CD8-positive, alpha-beta memory T cell (primary cell): ENCODE measurements at regions not wholly inside any gene's neighbourhood (a gene's known extent, or its start where the extent isn't known, plus 50 kb on each side); places are given as distances from the start of the nearest gene placed in this dataset.

ENCODE experiments used
- CTCF ChIA-PET: fragments of 350-600 bp; sonication (Branson Sonifier 250); formaldehyde crosslinking; loops from one replicate; lab custom pipeline; 2021; ENCODE audit warnings: antibody characterized with exemption; lab: Charles Lee
- POLR2A ChIA-PET: fragments of 350-600 bp; sonication (Branson Sonifier 250); formaldehyde crosslinking; loops from one replicate; lab custom pipeline; 2021; ENCODE audit warnings: antibody characterized with exemption; lab: Charles Lee
- DNase-seq, 5 donors: peaks; one replicate each; pipeline versions ENCODE4 v3.0.0 to v3.0.0-alpha.2; 2020 to 2022; ENCODE audit warnings: mixed read lengths in 1 of 5
- H3K27ac ChIP-seq: one replicate; pipeline ENCODE4 v1.7.0; 2013; ENCODE audit warnings: low read depth, mild to moderate bottlenecking, low read length, moderate library complexity
- H3K27me3 ChIP-seq: 2 replicates; pipeline ENCODE4 v1.7.0; 2013; ENCODE audit warnings: low read length, mild to moderate bottlenecking; ENCODE audit not compliant: insufficient read depth, poor library complexity, severe bottlenecking
- H3K36me3 ChIP-seq: 2 replicates; pipeline ENCODE4 v1.7.0; 2013; ENCODE audit warnings: mild to moderate bottlenecking, low read length, moderate library complexity; ENCODE audit not compliant: insufficient read depth
- H3K4me1 ChIP-seq: 2 replicates; pipeline ENCODE4 v1.7.0; 2013; ENCODE audit warnings: mild to moderate bottlenecking, low read length, moderate library complexity; ENCODE audit not compliant: insufficient read depth
- H3K4me3 ChIP-seq: 2 replicates; pipeline ENCODE4 v1.7.0; 2013; ENCODE audit warnings: mild to moderate bottlenecking, low read length
- H3K9me3 ChIP-seq: 2 replicates; pipeline ENCODE4 v1.7.0; 2013; ENCODE audit warnings: mild to moderate bottlenecking, low read length
- H3K27ac Mint-ChIP-seq, 8 donors: one replicate each; pipeline ENCODE4 v1.8.0; 2020 to 2021; ENCODE audit warnings: mixed read lengths in 8 of 8, mild to moderate bottlenecking in 6 of 8, inconsistent platforms in 3 of 8, moderate library complexity in 3 of 8
- H3K27me3 Mint-ChIP-seq, 2 donors: one replicate each; pipeline ENCODE4 v1.8.0; 2020 to 2021; ENCODE audit warnings: mixed read lengths in 2 of 2, mild to moderate bottlenecking in 1 of 2, moderate library complexity in 1 of 2
- H3K36me3 Mint-ChIP-seq, 3 donors: one replicate each; pipeline ENCODE4 v1.8.0; 2020 to 2021; ENCODE audit warnings: mixed read lengths in 3 of 3, inconsistent platforms in 1 of 3, mild to moderate bottlenecking in 1 of 3
- H3K4me1 Mint-ChIP-seq, 3 donors: one replicate each; pipeline ENCODE4 v1.8.0; 2020 to 2021; ENCODE audit warnings: mixed read lengths in 3 of 3, inconsistent platforms in 1 of 3, mild to moderate bottlenecking in 1 of 3
- H3K4me3 Mint-ChIP-seq, 7 donors: one replicate each; pipeline ENCODE4 v1.8.0; 2020 to 2021; ENCODE audit warnings: mixed read lengths in 7 of 7, mild to moderate bottlenecking in 6 of 7, moderate library complexity in 4 of 7, inconsistent platforms in 2 of 7
- H3K9me3 Mint-ChIP-seq, 5 donors: one replicate each; pipeline ENCODE4 v1.8.0; 2020 to 2022; ENCODE audit warnings: mixed read lengths in 5 of 5, mild to moderate bottlenecking in 3 of 5, moderate library complexity in 2 of 5, inconsistent platforms in 1 of 5

DNA sequence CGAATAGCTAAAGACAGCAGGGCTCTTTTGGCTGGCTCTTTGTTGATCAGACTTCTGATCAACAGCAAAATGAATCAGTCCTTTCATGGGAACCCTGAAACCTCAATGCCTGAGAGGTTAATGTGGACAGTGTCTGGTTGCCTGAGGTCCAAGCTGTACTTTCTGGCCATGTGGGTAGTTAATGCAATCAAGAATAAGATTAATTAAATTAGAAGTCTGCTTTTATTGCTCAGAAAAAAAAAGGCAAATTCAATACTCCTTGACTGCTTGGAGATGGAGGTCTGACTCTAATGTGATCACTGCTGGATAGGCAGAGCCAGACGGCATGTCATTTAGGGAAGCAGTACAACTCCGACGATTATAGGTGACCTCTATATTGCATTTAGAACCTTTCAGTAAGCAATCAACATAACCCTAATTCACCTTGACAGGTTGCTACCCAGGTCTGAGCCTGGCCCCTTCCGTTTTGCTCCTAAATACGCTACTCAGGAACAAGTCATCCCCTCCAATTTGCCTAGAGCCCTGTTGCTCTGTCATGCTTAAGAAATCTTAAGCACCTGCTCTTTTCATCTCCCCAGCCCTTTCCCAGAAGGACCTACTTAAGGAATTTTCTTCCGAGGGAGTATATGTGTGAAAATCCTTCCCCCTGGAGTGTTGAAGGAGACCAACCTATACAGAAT, 370.0 kb upstream of the SPTLC3 start:
- H3K4me3 Mint-ChIP-seq, result no peak overlapping the region

DNA sequence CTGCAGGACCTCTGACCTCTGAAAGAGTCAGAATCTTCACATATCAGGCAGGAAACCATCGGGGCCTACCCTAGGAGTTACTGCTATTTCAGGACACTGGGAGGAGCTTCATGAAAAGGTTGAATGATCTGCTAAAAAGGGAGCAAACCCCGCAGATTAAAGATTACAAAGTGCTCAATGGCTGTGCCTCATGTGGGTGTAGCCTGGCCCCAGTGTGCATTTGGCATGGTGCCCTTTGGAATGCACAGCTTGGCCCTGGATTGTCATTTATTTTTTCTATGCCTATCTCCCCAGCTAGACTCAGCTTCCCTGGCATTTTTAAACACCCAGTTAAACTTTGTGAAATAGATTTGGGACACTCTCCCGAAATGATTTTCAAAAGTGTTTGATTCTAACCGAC, 368.5 kb upstream of the SPTLC3 start:
- Histone ChIP-seq H3K36me3 (no peaks in the 10 kb centered on the region), H3K4me3 (no peak overlapping the region), H3K27ac (no peak overlapping the region), H3K9me3 (no peaks in the 10 kb centered on the region), H3K4me1 (no peaks in the 10 kb centered on the region), H3K27me3 (no peaks in the 10 kb centered on the region)
- Mint-ChIP-seq H3K4me1 (no peaks in the 10 kb centered on the region), H3K27ac (no peak overlapping the region), H3K9me3 (peaks cover 0 to 14% (median 4%) of the 10 kb centered on the region in 5 donors), H3K4me3 (no peak overlapping the region), H3K27me3 (no peaks in the 10 kb centered on the region), H3K36me3 (no peaks in the 10 kb centered on the region)
- POLR2A ChIA-PET, result no interaction called here
- no peak for DNase-seq
- CTCF ChIA-PET, result no interaction called here

More for the DNA sequence above, 370.0 kb upstream of the SPTLC3 start:
- H3K36me3 ChIP-seq, result no peaks in the 10 kb centered on the region
- no peak overlapping the region for H3K27ac Mint-ChIP-seq
- no peaks in the 10 kb centered on the region for H3K36me3 Mint-ChIP-seq
- DNase-seq, result no peak
- ChIA-PET POLR2A (no interaction called here), CTCF (no interaction called here)
- no peak overlapping the region for H3K4me3 ChIP-seq
- peaks cover 0 to 11% (median 0%) of the 10 kb centered on the region in 5 donors for H3K9me3 Mint-ChIP-seq
- no peaks in the 10 kb centered on the region for H3K4me1 ChIP-seq
- H3K4me1 Mint-ChIP-seq, result no peaks in the 10 kb centered on the region
- H3K9me3 ChIP-seq, result no peaks in the 10 kb centered on the region
- H3K27me3 ChIP-seq, result no peaks in the 10 kb centered on the region
- no peaks in the 10 kb centered on the region for H3K27me3 Mint-ChIP-seq
- H3K27ac ChIP-seq, result no peak overlapping the region

DNA sequence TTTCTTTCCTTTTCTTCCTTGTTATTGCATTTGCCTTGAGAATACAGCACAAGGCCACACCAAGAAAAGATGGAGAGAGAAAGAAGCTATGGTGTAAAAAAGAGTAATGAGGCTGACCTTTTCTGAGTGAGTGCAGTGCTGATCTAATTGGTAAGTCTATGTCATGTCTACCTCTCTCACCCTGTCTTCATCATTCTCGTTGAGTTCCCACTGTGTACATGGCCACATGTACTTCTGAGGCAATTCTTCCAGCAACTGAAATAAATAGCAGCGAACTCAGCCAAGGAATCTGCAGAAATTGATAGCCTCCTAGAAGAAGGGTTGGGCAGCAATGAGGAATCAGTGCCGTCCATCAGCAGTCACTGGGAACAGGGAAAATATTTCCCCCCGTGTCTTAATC, 367.2 kb upstream of the SPTLC3 start:
- Mint-ChIP-seq H3K4me1 (no peaks in the 10 kb centered on the region), H3K36me3 (no peaks in the 10 kb centered on the region), H3K27ac (no peak overlapping the region), H3K27me3 (no peaks in the 10 kb centered on the region), H3K4me3 (no peak overlapping the region), H3K9me3 (peaks cover 0 to 16% (median 4%) of the 10 kb centered on the region in 5 donors)
- Histone ChIP-seq H3K36me3 (no peaks in the 10 kb centered on the region), H3K27ac (no peak overlapping the region), H3K27me3 (no peaks in the 10 kb centered on the region), H3K4me1 (no peaks in the 10 kb centered on the region), H3K4me3 (no peak overlapping the region), H3K9me3 (no peaks in the 10 kb centered on the region)
- ChIA-PET CTCF (no interaction called here), POLR2A (no interaction called here)
- DNase-seq, result no peak

DNA sequence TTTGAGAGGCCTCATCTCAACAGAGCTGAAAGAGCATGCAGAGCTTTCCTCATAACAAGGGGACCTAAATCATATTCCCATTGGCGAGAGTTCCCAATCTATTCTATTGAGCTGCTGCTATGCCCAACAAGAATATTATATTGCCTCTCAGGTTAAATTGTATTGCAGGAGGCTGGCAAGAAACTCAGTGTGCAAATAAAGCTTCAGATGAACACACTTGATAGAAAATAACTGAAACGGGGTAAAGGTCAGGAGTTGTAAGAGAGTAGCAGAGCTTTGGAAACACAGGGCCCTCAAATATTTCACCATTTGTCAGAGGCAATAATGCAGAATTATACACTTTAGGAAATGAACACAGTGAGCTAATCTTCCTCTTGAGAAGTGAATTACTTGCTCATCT, 364.3 kb upstream of the SPTLC3 start:
- POLR2A ChIA-PET, result no interaction called here
- Mint-ChIP-seq H3K27ac (no peak overlapping the region), H3K36me3 (no peaks in the 10 kb centered on the region)

DNA sequence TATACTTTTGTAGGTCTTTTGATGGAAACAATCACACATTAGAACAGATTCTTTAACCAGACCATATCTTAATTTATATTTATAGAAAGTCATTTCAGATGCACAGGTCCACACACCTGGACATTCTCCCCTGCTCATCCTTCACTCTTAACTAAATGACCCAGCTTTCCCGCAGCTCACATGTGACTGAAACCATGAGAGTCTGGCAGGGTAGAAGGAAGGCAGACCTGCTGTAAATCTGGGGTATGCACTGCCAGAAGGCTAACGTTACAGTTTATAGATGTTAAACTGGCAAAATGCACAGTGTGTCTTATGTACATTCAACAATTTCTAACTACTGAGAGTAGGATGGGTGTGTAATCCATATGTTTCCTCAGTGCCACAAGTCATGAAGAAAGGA, 359.5 kb upstream of the SPTLC3 start:
- H3K9me3 ChIP-seq, result no peaks in the 10 kb centered on the region
- H3K27ac ChIP-seq, result no peak overlapping the region
- DNase-seq, result no peak
- H3K9me3 Mint-ChIP-seq, result peaks cover 3 to 15% (median 11%) of the 10 kb centered on the region in 5 donors
- no peaks in the 10 kb centered on the region for H3K36me3 ChIP-seq
- ChIA-PET POLR2A (no interaction called here), CTCF (no interaction called here)
- H3K4me3 Mint-ChIP-seq, result no peak overlapping the region
- H3K4me1 Mint-ChIP-seq, result no peaks in the 10 kb centered on the region
- H3K4me1 ChIP-seq, result no peaks in the 10 kb centered on the region
- H3K27ac Mint-ChIP-seq, result no peak overlapping the region
- H3K4me3 ChIP-seq, result no peak overlapping the region
- H3K27me3 ChIP-seq, result no peaks in the 10 kb centered on the region
- H3K36me3 Mint-ChIP-seq, result no peaks in the 10 kb centered on the region
- no peaks in the 10 kb centered on the region for H3K27me3 Mint-ChIP-seq

More for the DNA sequence above, 364.3 kb upstream of the SPTLC3 start:
- Mint-ChIP-seq H3K4me3 (no peak overlapping the region), H3K27me3 (no peaks in the 10 kb centered on the region), H3K4me1 (no peaks in the 10 kb centered on the region), H3K9me3 (peaks cover 0 to 10% (median 7%) of the 10 kb centered on the region in 5 donors)
- CTCF ChIA-PET, result no interaction called here
- no peaks in the 10 kb centered on the region for H3K36me3 ChIP-seq
- no peaks in the 10 kb centered on the region for H3K27me3 ChIP-seq
- no peak for DNase-seq
- no peak overlapping the region for H3K27ac ChIP-seq
- H3K4me3 ChIP-seq, result no peak overlapping the region
- H3K4me1 ChIP-seq, result no peaks in the 10 kb centered on the region
- H3K9me3 ChIP-seq, result no peaks in the 10 kb centered on the region

DNA sequence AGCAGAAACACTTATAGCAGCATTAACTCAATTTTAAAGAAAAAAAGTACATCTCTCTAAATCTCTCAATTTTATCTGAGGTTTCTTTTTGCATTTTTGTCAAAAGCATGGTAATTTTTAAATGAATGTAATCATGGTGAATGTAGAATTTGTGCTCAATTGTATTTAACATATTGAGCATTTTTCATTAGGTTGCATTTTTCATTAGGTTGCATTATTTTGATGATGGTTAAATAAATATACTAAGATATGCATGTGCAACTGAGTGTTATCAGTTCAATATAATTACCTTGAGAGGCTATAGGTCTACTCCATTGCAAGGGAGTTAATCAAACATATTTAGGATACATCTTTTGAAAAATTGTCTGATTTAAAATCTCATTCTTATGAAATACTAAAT, 355.1 kb upstream of the SPTLC3 start:
- Mint-ChIP-seq H3K4me1 (no peaks in the 10 kb centered on the region), H3K36me3 (no peaks in the 10 kb centered on the region), H3K27me3 (peaks cover 0 to 1% of the 10 kb centered on the region in 2 donors), H3K9me3 (peaks cover 5 to 13% (median 9%) of the 10 kb centered on the region in 5 donors), H3K4me3 (no peak overlapping the region), H3K27ac (no peak overlapping the region)
- Histone ChIP-seq H3K9me3 (no peaks in the 10 kb centered on the region), H3K36me3 (no peaks in the 10 kb centered on the region), H3K4me1 (no peaks in the 10 kb centered on the region), H3K27ac (no peak overlapping the region), H3K27me3 (no peaks in the 10 kb centered on the region), H3K4me3 (no peak overlapping the region)
- no peak for DNase-seq
- POLR2A ChIA-PET, result no interaction called here
- CTCF ChIA-PET, result no interaction called here

DNA sequence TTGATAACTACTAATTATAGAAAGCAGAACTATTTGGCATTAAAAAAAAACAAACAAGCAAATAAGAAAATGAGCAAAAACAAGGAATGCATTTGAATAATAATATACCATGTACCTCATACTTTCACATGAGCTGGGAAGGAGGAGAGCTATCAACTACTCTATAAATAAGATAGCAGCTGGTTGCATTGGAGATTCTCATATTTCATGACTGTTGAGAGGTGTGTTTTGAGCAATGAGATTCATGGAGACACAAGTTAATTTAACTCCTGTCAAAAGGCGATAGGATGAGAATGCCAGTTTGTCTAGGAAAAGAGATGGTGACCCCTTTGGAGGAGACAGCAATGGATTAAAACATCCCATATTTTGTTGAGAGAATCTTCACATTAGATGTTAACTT, 348.8 kb upstream of the SPTLC3 start:
- Histone ChIP-seq H3K9me3 (no peaks in the 10 kb centered on the region), H3K27me3 (no peaks in the 10 kb centered on the region), H3K4me3 (no peak overlapping the region), H3K27ac (no peak overlapping the region), H3K36me3 (no peaks in the 10 kb centered on the region), H3K4me1 (no peaks in the 10 kb centered on the region)
- ChIA-PET CTCF (interaction anchor here (1.6 kb wide), 1 partner anchor 29 kb away, joined by 3 read pairs; no protein-coding TSS in a partner anchor), POLR2A (no interaction called here)
- peaks cover 0 to 1% of the 10 kb centered on the region in 2 donors for H3K27me3 Mint-ChIP-seq
- no peaks in the 10 kb centered on the region for H3K4me1 Mint-ChIP-seq
- peaks cover 6 to 26% (median 13%) of the 10 kb centered on the region in 5 donors for H3K9me3 Mint-ChIP-seq
- H3K4me3 Mint-ChIP-seq, result no peak overlapping the region
- no peaks in the 10 kb centered on the region for H3K36me3 Mint-ChIP-seq
- H3K27ac Mint-ChIP-seq, result no peak overlapping the region
- no peak for DNase-seq

DNA sequence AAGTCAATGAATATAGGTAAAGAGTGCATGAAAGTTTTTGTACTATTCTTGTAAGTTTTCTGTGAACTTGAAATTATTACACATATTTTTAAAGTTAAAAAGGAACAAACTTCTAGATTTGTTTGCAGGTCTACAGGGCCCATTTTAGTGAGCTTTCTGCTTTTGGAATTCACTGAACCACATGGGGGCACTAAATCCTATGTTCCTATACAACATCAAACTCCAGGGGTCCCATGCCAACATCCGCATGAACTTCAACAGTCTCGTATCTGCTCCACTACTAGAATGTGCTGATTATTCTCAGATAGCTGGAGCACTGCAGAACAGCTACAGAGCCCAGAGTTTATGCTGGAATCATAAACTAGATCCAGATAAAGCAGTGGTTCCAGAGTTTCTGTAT, 347.9 kb upstream of the SPTLC3 start:
- Histone ChIP-seq H3K36me3 (no peaks in the 10 kb centered on the region), H3K4me1 (no peaks in the 10 kb centered on the region), H3K9me3 (no peaks in the 10 kb centered on the region), H3K27ac (no peak overlapping the region), H3K4me3 (no peak overlapping the region), H3K27me3 (no peaks in the 10 kb centered on the region)
- Mint-ChIP-seq H3K4me3 (no peak overlapping the region), H3K4me1 (no peaks in the 10 kb centered on the region), H3K27ac (no peak overlapping the region), H3K9me3 (peaks cover 7 to 26% (median 10%) of the 10 kb centered on the region in 5 donors), H3K36me3 (no peaks in the 10 kb centered on the region), H3K27me3 (peaks cover 0 to 1% of the 10 kb centered on the region in 2 donors)
- no peak for DNase-seq
- POLR2A ChIA-PET, result no interaction called here
- CTCF ChIA-PET, result interaction anchor here (1.6 kb wide), 1 partner anchor 28 kb away, joined by 3 read pairs; no protein-coding TSS in a partner anchor
